HCT116 (cell line): ENCODE measurements at regions not wholly inside any gene's neighbourhood (a gene's known extent, or its start where the extent isn't known, plus 50 kb on each side); places are given as distances from the start of the nearest gene placed in this dataset.

Experiments used
- ATAC-seq: fragments of 200-7000 bp; cut with Tn5 transposase; 2 replicates; pipeline ENCODE4 v1.9.1; 2020; ENCODE audit warnings: mild to moderate bottlenecking, moderate library complexity
- BruUV-seq: library from RNA; stranded (reverse); fragments of 400-500 nt; replicated peaks from 2 replicates; lab custom pipeline; 2021; lab: Mats Ljungman, UMichigan
- CTCF ChIA-PET: fragments of 300-600 bp; sonication (Branson Sonifier 250); formaldehyde crosslinking; loops from one replicate; lab custom pipeline; 2021; ENCODE audit warnings: antibody characterized with exemption; lab: Charles Lee
- POLR2A ChIA-PET: fragments of 300-600, 350-600 bp; sonication (Branson Sonifier 250); formaldehyde crosslinking; loops from one replicate; lab custom pipeline; 2021; ENCODE audit warnings: antibody characterized with exemption; lab: Charles Lee
- RAD21 ChIA-PET, 2 experiments: fragments of 300-600 bp; sonication (Branson Sonifier 250); formaldehyde crosslinking; loops; one replicate each; lab custom pipeline; 2023; ENCODE audit warnings: low total read pairs in 2 of 2; ENCODE audit not compliant: uncharacterized antibody in 2 of 2, unreplicated experiment in 2 of 2, low non-redundant PET in 1 of 2; lab: Charles Lee
- DNase-seq: peaks from one replicate; pipeline ENCODE4 v3.0.0-alpha.2; 2010; ENCODE audit warnings: low read depth, low spot score
- H2AFZ ChIP-seq: fragments of 200-600 bp; shearing (Covaris generic), sonication (generic); 2 replicates; pipeline ENCODE4 v1.6.1; 2017; ENCODE audit warnings: low read depth, mixed run types, mixed read lengths, antibody characterized with exemption, low read length; ENCODE audit not compliant: poor library complexity, severe bottlenecking
- H3K27ac ChIP-seq: 2 replicates; pipeline ENCODE4 v1.5.1; 2012; ENCODE audit warnings: low read depth, low read length
- H3K27me3 ChIP-seq: fragments of 200-600 bp; sonication (generic); 2 replicates; pipeline ENCODE4 v1.6.1; 2016; ENCODE audit warnings: mixed run types, low read length, mixed read lengths; ENCODE audit not compliant: insufficient read depth
- H3K36me3 ChIP-seq, 2 experiments: fragments of 200-500 bp in 1 of 2; fragments of 200-600 bp in 1 of 2; sonication (Bioruptor generic) in 1 of 2; sonication (generic) in 1 of 2; 2 replicates each; pipeline versions ENCODE4 v1.5.1 to v1.6.1; 2014 to 2016; ENCODE audit warnings: low read length in 2 of 2, inconsistent platforms in 1 of 2, mixed read lengths in 1 of 2, mixed run types in 1 of 2; ENCODE audit not compliant: insufficient read depth in 2 of 2, control insufficient read depth in 1 of 2
- H3K4me1 ChIP-seq, 2 experiments: fragments of 200-600 bp in 1 of 2; sonication (generic) in 1 of 2; 2 replicates each; pipeline versions ENCODE4 v1.5.1 to v1.6.1; 2012 to 2017; ENCODE audit warnings: low read length in 2 of 2, inconsistent platforms in 1 of 2, mild to moderate bottlenecking in 1 of 2, mixed read lengths in 1 of 2, mixed run types in 1 of 2, moderate library complexity in 1 of 2; ENCODE audit not compliant: insufficient read depth in 2 of 2, control insufficient read depth in 1 of 2
- H3K4me2 ChIP-seq: fragments of 200-600 bp; sonication (generic); 2 replicates; pipeline ENCODE4 v1.6.1; 2017; ENCODE audit warnings: mixed run types, low read length, mixed read lengths
- H3K4me3 ChIP-seq, 2 experiments: fragments of 200-600 bp in 1 of 2; sonication (generic) in 1 of 2; replicated peaks in 1 of 2; 2 replicates each; pipeline ENCODE4 v1.5.1; 2011 to 2016; ENCODE audit warnings: low read length in 2 of 2, control low read depth in 1 of 2, low read depth in 1 of 2, mild to moderate bottlenecking in 1 of 2, mixed read lengths in 1 of 2, mixed run types in 1 of 2
- H3K79me2 ChIP-seq: fragments of 200-600 bp; sonication (generic); 2 replicates; pipeline ENCODE4 v1.6.1; 2017; ENCODE audit warnings: mild to moderate bottlenecking, mixed run types, low read length, moderate library complexity, mixed read lengths; ENCODE audit not compliant: insufficient read depth
- H3K9ac ChIP-seq: fragments of 200-600 bp; sonication (generic); 2 replicates; pipeline ENCODE4 v1.6.1; 2016; ENCODE audit warnings: low read length, mixed read lengths
- H3K9me2 ChIP-seq: fragments of 200-600 bp; sonication (generic), shearing (Covaris generic); 2 replicates; pipeline ENCODE4 v1.6.1; 2017; ENCODE audit warnings: mixed run types, mild to moderate bottlenecking, moderate library complexity; ENCODE audit not compliant: insufficient read depth
- H3K9me3 ChIP-seq, 2 experiments: fragments of 200-500 bp in 1 of 2; fragments of 200-600 bp in 1 of 2; sonication (Bioruptor generic) in 1 of 2; sonication (generic) in 1 of 2; 2 replicates each; pipeline ENCODE4 v1.6.1; 2014 to 2017; ENCODE audit warnings: low read length in 2 of 2, mixed read lengths in 2 of 2, inconsistent platforms in 1 of 2, low read depth in 1 of 2, mild to moderate bottlenecking in 1 of 2, mixed run types in 1 of 2, moderate library complexity in 1 of 2; ENCODE audit not compliant: control insufficient read depth in 1 of 2, insufficient read depth in 1 of 2
- H4K20me1 ChIP-seq: fragments of 200-600 bp; sonication (generic), shearing (Covaris generic); 2 replicates; pipeline ENCODE4 v1.6.1; 2017; ENCODE audit warnings: mixed run types, mild to moderate bottlenecking, moderate library complexity; ENCODE audit not compliant: insufficient read depth
- CEBPB ChIP-seq: IDR thresholded peaks from 2 replicates; pipeline ENCODE4 v1.6.1; 2012; ENCODE audit warnings: low read depth
- EGR1 ChIP-seq: IDR thresholded peaks from 2 replicates; pipeline ENCODE4 v1.6.1; 2012; ENCODE audit warnings: low read depth
- ELF1 ChIP-seq: IDR thresholded peaks from 2 replicates; pipeline ENCODE4 v1.6.1; 2012; ENCODE audit warnings: low read depth, borderline replicate concordance
- POLR2A ChIP-seq: IDR thresholded peaks from 2 replicates; pipeline ENCODE4 v1.7.0; 2011; ENCODE audit warnings: borderline replicate concordance; ENCODE audit not compliant: insufficient read depth, insufficient read length; ENCODE audit errors: extremely low read depth
- RAD21 ChIP-seq: IDR thresholded peaks from 2 replicates; pipeline ENCODE4 v1.6.1; 2012; ENCODE audit warnings: low read depth, mild to moderate bottlenecking
- SIN3A ChIP-seq: IDR thresholded peaks from 2 replicates; pipeline ENCODE4 v1.6.1; 2012; ENCODE audit warnings: low read depth
- SP1 ChIP-seq: IDR thresholded peaks from 2 replicates; pipeline ENCODE4 v1.6.1; 2012; ENCODE audit warnings: low read depth
- SRF ChIP-seq: IDR thresholded peaks from 2 replicates; pipeline ENCODE4 v1.6.1; 2012; ENCODE audit warnings: low read depth
- TCF7L2 ChIP-seq: IDR thresholded peaks from 2 replicates; pipeline ENCODE4 v1.7.0; 2011; ENCODE audit warnings: borderline replicate concordance, inconsistent platforms; ENCODE audit not compliant: insufficient read depth, insufficient read length; ENCODE audit errors: extremely low read depth
- YY1 ChIP-seq: IDR thresholded peaks from 2 replicates; pipeline ENCODE4 v1.6.1; 2011; ENCODE audit warnings: low read length, low read depth, moderate library complexity, mild to moderate bottlenecking; ENCODE audit not compliant: insufficient replicate concordance; ENCODE audit errors: extremely low read depth
- ZFX ChIP-seq: fragments of 450-650 bp; IDR thresholded peaks from 2 replicates; pipeline ENCODE4 v1.6.1; 2017
- ZNF274 ChIP-seq: fragments of 200-500 bp; sonication (Bioruptor generic); IDR thresholded peaks from 2 replicates; pipeline ENCODE4 v1.6.1; 2014; ENCODE audit warnings: mild to moderate bottlenecking, low read depth, low read length, inconsistent platforms
- intact Hi-C: fragments of 100-400 bp; cut with micrococcal nuclease; formaldehyde crosslinking; loops from 2 replicates; pipeline ENCODE4 v1.10.0; 2022
- TF ChIP-seq, protein P1 (sequence below), 3 experiments: fragments of 200-600 bp in 1 of 3; sonication (generic) in 1 of 3; IDR thresholded peaks in 2 of 3; conservative IDR thresholded peaks in 1 of 3; 2 replicates each; pipeline ENCODE4 v1.5.1; 2012 to 2017; ENCODE audit warnings: low read depth in 2 of 3, low read length in 2 of 3, antibody characterized with exemption in 1 of 3, borderline replicate concordance in 1 of 3, control low read depth in 1 of 3, mild to moderate bottlenecking in 1 of 3, mixed read lengths in 1 of 3, mixed run types in 1 of 3, moderate library complexity in 1 of 3; ENCODE audit not compliant: insufficient read depth in 1 of 3
- TF ChIP-seq, protein P2 (sequence below): IDR thresholded peaks from 2 replicates; pipeline ENCODE4 v1.6.1; 2011; ENCODE audit warnings: mild to moderate bottlenecking, low read length, moderate library complexity; ENCODE audit not compliant: insufficient replicate concordance; ENCODE audit errors: extremely low read depth
- TF ChIP-seq, protein P3 (sequence below): IDR thresholded peaks from 2 replicates; pipeline ENCODE4 v1.6.1; 2012

DNA sequence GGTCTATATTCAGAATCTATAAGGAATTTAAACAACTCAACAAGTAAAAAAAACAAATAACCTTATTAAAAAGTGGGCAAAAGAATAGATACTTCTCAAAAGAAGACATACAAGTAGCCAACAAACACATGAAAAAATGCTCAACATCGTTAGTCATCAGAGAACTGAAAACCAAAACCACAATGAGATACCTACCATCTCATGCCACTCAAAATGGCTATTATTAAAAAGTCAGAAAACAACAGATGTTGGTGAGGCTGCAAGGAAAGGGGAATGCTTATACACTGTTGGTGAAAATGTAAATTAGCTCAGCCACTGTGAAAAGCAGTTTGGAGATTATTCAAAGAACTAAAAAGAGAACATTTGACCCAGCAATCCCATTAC lies 201.6 kb downstream of the QDPR start:
- Histone ChIP-seq H4K20me1 (no peaks in the 10 kb centered on the region), H3K36me3 (no peaks in the 10 kb centered on the region), H3K79me2 (no peaks in the 10 kb centered on the region), H3K9me3 (no peaks in the 10 kb centered on the region), H3K27ac (no peak overlapping the region), H3K4me2 (no peak overlapping the region), H3K9ac (no peak overlapping the region), H3K4me3 (no peak overlapping the region), H2AFZ (no peak overlapping the region), H3K27me3 (peaks cover 6% of the 10 kb centered on the region; the same call in 1 of the 2 replicates), H3K9me2 (no peaks in the 10 kb centered on the region), H3K4me1 (no peaks in the 10 kb centered on the region)
- BruUV-seq: no TSS peak
- DNase-seq: no peak
- no peak for TF ChIP-seq SIN3A
- TF ChIP-seq, protein P1, sequence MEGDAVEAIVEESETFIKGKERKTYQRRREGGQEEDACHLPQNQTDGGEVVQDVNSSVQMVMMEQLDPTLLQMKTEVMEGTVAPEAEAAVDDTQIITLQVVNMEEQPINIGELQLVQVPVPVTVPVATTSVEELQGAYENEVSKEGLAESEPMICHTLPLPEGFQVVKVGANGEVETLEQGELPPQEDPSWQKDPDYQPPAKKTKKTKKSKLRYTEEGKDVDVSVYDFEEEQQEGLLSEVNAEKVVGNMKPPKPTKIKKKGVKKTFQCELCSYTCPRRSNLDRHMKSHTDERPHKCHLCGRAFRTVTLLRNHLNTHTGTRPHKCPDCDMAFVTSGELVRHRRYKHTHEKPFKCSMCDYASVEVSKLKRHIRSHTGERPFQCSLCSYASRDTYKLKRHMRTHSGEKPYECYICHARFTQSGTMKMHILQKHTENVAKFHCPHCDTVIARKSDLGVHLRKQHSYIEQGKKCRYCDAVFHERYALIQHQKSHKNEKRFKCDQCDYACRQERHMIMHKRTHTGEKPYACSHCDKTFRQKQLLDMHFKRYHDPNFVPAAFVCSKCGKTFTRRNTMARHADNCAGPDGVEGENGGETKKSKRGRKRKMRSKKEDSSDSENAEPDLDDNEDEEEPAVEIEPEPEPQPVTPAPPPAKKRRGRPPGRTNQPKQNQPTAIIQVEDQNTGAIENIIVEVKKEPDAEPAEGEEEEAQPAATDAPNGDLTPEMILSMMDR (IDR thresholded peaks at IDR 0.05 in 2 of 3, conservative IDR thresholded peaks at IDR 0.05 in 1 of 3; ENCODE audit: borderline replicate concordance in 1 of 3, insufficient read depth in 1 of 3, low read depth in 2 of 3, low read length in 2 of 3): no peak
- no peak for TF ChIP-seq TCF7L2
- no peak for TF ChIP-seq ZFX
- TF ChIP-seq SRF: no peak
- TF ChIP-seq POLR2A: no peak
- TF ChIP-seq EGR1: no peak
- no peak for TF ChIP-seq SP1
- TF ChIP-seq RAD21: no peak
- TF ChIP-seq, protein P2, sequence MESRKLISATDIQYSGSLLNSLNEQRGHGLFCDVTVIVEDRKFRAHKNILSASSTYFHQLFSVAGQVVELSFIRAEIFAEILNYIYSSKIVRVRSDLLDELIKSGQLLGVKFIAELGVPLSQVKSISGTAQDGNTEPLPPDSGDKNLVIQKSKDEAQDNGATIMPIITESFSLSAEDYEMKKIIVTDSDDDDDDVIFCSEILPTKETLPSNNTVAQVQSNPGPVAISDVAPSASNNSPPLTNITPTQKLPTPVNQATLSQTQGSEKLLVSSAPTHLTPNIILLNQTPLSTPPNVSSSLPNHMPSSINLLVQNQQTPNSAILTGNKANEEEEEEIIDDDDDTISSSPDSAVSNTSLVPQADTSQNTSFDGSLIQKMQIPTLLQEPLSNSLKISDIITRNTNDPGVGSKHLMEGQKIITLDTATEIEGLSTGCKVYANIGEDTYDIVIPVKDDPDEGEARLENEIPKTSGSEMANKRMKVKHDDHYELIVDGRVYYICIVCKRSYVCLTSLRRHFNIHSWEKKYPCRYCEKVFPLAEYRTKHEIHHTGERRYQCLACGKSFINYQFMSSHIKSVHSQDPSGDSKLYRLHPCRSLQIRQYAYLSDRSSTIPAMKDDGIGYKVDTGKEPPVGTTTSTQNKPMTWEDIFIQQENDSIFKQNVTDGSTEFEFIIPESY: no peak
- TF ChIP-seq, protein P3, sequence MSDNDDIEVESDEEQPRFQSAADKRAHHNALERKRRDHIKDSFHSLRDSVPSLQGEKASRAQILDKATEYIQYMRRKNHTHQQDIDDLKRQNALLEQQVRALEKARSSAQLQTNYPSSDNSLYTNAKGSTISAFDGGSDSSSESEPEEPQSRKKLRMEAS: no peak
- TF ChIP-seq YY1: no peak
- TF ChIP-seq ELF1: no peak
- TF ChIP-seq CEBPB: no peak
- no peak for TF ChIP-seq ZNF274
- ChIA-PET POLR2A (no interaction called here), CTCF (no interaction called here), RAD21 (no interaction called here)
- intact Hi-C loops: no loop called here
- ATAC-seq: no peak
